Activated CD8-positive, alpha-beta T cell treated with anti-CD3 and anti-CD28 coated beads for 36 hours (primary cell): ENCODE measurements at regions not wholly inside any gene's neighbourhood (a gene's known extent, or its start where the extent isn't known, plus 50 kb on each side); places are given as distances from the start of the nearest gene placed in this dataset.

Experiments
- ATAC-seq: fragments of 200-7000 bp; cut with Tn5 transposase; one replicate; pipeline ENCODE4 v1.10.0; 2021; ENCODE audit warnings: mild to moderate bottlenecking, moderate library complexity
- CTCF ChIA-PET: fragments of 350-600 bp; sonication (Branson Sonifier 250); formaldehyde crosslinking; loops from one replicate; lab custom pipeline; 2021; ENCODE audit warnings: antibody characterized with exemption; lab: Charles Lee
- POLR2A ChIA-PET: fragments of 350-600 bp; sonication (Branson Sonifier 250); formaldehyde crosslinking; loops from one replicate; lab custom pipeline; 2021; ENCODE audit warnings: antibody characterized with exemption; lab: Charles Lee
- DNase-seq: peaks from one replicate; pipeline ENCODE4 v3.0.0-alpha.2; 2020
- H3K27ac Mint-ChIP-seq: one replicate; pipeline ENCODE4 v1.8.0; 2021; ENCODE audit warnings: mild to moderate bottlenecking, mixed read lengths
- H3K27me3 Mint-ChIP-seq: one replicate; pipeline ENCODE4 v1.8.0; 2021; ENCODE audit warnings: mixed read lengths
- H3K36me3 Mint-ChIP-seq: one replicate; pipeline ENCODE4 v1.8.0; 2021; ENCODE audit warnings: low read depth, mixed read lengths
- H3K4me1 Mint-ChIP-seq: one replicate; pipeline ENCODE4 v1.8.0; 2021; ENCODE audit warnings: low read depth, mixed read lengths
- H3K4me3 Mint-ChIP-seq: one replicate; pipeline ENCODE4 v1.8.0; 2021; ENCODE audit warnings: mild to moderate bottlenecking, moderate library complexity, mixed read lengths
- H3K9me3 Mint-ChIP-seq: one replicate; pipeline ENCODE4 v1.8.0; 2021; ENCODE audit warnings: mixed read lengths
- CTCF ChIP-seq: fragments of 200-600 bp; IDR thresholded peaks from one replicate; pipeline ENCODE4 v1.8.0; 2022; ENCODE audit warnings: antibody characterized with exemption, mild to moderate bottlenecking
- intact Hi-C: fragments of 100-400 bp; cut with micrococcal nuclease; formaldehyde crosslinking; loops from one replicate; pipeline ENCODE4 v1.10.0; 2022

DNA sequence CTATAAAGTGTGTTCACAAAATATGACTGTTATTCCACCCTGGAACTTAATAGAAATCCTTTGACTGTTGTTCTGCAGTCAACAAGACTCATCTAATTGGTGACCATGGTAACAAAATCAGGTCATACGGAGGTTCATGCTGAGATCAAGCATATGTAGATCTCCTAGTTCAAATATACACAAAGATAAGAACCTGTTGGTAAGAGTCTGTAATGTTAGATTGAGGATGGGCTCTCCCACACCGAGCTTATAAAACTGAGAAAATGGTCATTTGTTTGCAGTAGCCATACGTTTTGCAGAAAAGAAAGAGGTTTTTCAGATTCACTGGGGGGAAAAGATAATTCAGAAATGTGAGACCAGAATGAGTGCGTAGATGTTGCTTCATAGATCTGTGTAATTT lies 468.1 kb downstream of the RPS6KC1 start:
- no peaks in the 10 kb centered on the region for H3K4me1 Mint-ChIP-seq
- no peak for ATAC-seq
- peaks cover 6% of the 10 kb centered on the region for H3K9me3 Mint-ChIP-seq
- CTCF ChIA-PET: no interaction called here
- no peaks in the 10 kb centered on the region for H3K36me3 Mint-ChIP-seq
- intact Hi-C loops: no loop called here
- no peak for TF ChIP-seq CTCF
- peaks cover 12% of the 10 kb centered on the region for H3K27me3 Mint-ChIP-seq
- POLR2A ChIA-PET: no interaction called here
- DNase-seq: no peak
- no peak overlapping the region for H3K27ac Mint-ChIP-seq
- H3K4me3 Mint-ChIP-seq: no peak overlapping the region

DNA sequence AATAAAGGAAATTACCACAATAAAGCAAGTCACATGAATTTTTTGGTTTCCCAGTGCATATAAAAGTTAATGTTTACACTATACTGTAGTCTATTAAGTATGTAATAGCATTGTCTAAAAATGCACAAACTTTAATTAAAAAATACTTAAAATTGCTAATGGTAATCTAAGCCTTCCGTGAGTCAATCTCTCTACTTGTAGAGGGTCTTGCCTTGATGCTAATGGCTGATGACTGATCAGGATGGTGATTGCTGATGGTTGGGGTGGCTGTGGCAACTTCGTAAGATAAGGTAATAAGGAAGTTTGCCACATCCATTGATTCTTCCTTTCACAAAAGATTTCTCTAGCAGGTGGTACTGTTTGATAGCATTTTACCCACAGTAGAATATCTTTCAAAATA lies 466.6 kb upstream of the PROX1 start:
- no peak for TF ChIP-seq CTCF

DNA sequence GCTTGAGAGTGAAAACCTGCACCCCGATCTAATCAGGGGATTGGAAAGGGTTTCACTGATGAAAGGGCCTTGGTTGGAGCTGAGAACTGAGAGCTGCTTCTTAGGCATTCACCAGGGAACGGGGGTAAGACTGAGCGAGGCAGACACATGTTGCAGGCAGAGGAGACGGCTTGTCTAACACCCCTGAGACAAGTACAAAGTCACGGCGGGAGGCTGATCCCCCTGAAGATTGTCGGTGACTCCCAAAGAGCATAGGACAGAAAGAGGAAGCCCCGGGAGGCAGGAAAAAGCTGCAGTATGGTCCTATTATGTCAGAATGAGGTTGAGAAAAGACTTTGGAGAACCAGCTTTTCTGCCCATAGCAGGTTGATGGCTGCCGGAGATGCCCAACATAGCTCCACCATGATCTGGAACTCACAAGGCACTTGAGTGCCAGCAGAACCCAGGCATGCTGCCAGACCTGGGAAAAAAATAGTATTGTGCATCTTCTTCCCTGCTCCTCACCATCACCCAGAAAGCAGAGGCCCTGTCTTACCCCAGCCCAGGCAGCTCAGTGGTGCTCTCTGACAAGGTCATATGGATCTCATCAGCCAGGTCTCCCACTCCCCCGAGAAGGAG lies 463.9 kb upstream of the PROX1 start:
- no peaks in the 10 kb centered on the region for H3K36me3 Mint-ChIP-seq
- no peak for TF ChIP-seq CTCF
- H3K27me3 Mint-ChIP-seq: peaks cover 9% of the 10 kb centered on the region
- ChIA-PET CTCF (no interaction called here), POLR2A (no interaction called here)
- DNase-seq (no peak), ATAC-seq (no peak)
- no peaks in the 10 kb centered on the region for H3K4me1 Mint-ChIP-seq
- no peak overlapping the region for H3K4me3 Mint-ChIP-seq
- peaks cover 6% of the 10 kb centered on the region for H3K9me3 Mint-ChIP-seq
- no peak overlapping the region for H3K27ac Mint-ChIP-seq
- intact Hi-C loops: no loop called here

More for the DNA sequence above, 466.6 kb upstream of the PROX1 start:
- peaks cover 6% of the 10 kb centered on the region for H3K9me3 Mint-ChIP-seq
- H3K36me3 Mint-ChIP-seq: no peaks in the 10 kb centered on the region
- no peak overlapping the region for H3K27ac Mint-ChIP-seq
- no peak for DNase-seq
- H3K4me3 Mint-ChIP-seq: no peak overlapping the region
- H3K4me1 Mint-ChIP-seq: no peaks in the 10 kb centered on the region
- ChIA-PET POLR2A (no interaction called here), CTCF (no interaction called here)
- H3K27me3 Mint-ChIP-seq: peaks cover 12% of the 10 kb centered on the region
- intact Hi-C loops: no loop called here
- no peak for ATAC-seq

- DNase-seq (no peak), ATAC-seq (no peak)
- CTCF ChIA-PET: no interaction called here
- intact Hi-C loops: no loop called here
- Mint-ChIP-seq H3K27me3 (peaks cover 3% of the 10 kb centered on the region), H3K27ac (no peak overlapping the region), H3K4me3 (no peak overlapping the region), H3K36me3 (no peaks in the 10 kb centered on the region), H3K9me3 (peaks cover 5% of the 10 kb centered on the region), H3K4me1 (no peaks in the 10 kb centered on the region)
- TF ChIP-seq CTCF: no peak
- POLR2A ChIA-PET: no interaction called here
Observed at GRCh38 chr1:213526306-213526705, 461.5 kb upstream of the PROX1 start.

GRCh38 chr1:213530611-213531320 lies 457.0 kb upstream of the PROX1 start:
- Mint-ChIP-seq H3K27ac (no peak overlapping the region), H3K4me1 (no peaks in the 10 kb centered on the region), H3K9me3 (no peaks in the 10 kb centered on the region), H3K36me3 (no peaks in the 10 kb centered on the region), H3K27me3 (no peaks in the 10 kb centered on the region), H3K4me3 (no peak overlapping the region)
- no peak for DNase-seq
- ATAC-seq: no peak
- intact Hi-C loops: no loop called here
- CTCF ChIA-PET: no interaction called here
- no peak for TF ChIP-seq CTCF
- POLR2A ChIA-PET: no interaction called here
